GM12878 (cell line): ENCODE measurements at regions not wholly inside any gene's neighbourhood (a gene's known extent, or its start where the extent isn't known, plus 50 kb on each side); places are given as distances from the start of the nearest gene placed in this dataset.

ENCODE experiments used
- ATAC-seq: fragments of 200-7000 bp; cut with Tn5 transposase; 3 replicates; pipeline ENCODE4 v1.9.1; 2020; ENCODE audit warnings: mild to moderate bottlenecking, moderate library complexity
- BruUV-seq: library from RNA; stranded (reverse); fragments of 400-500 nt; replicated peaks from 2 replicates; lab custom pipeline; 2021; lab: Mats Ljungman, UMichigan
- CTCF ChIA-PET: fragments of 300-600 bp; sonication (Branson Sonifier 250); formaldehyde crosslinking; extraction: SDS; loops from one replicate; lab custom pipeline; 2021; ENCODE audit warnings: inconsistent platforms; lab: Yijun Ruan, JAX
- POLR2A ChIA-PET: fragments of 350-600 bp; formaldehyde crosslinking; extraction: SDS; loops from one replicate; lab custom pipeline; 2021; ENCODE audit warnings: inconsistent platforms; lab: Charles Lee
- RAD21 ChIA-PET: fragments of 300-600 bp; sonication (Branson Sonifier 250); formaldehyde crosslinking; loops from one replicate; lab custom pipeline; 2023; ENCODE audit warnings: antibody characterized with exemption; ENCODE audit not compliant: unreplicated experiment; lab: Charles Lee
- SMC1A ChIA-PET: fragments of 300-600 bp; sonication (Branson Sonifier 250); formaldehyde crosslinking; loops from one replicate; lab custom pipeline; 2023; ENCODE audit not compliant: unreplicated experiment, uncharacterized antibody; lab: Charles Lee
- DNase-seq: peaks from one replicate; pipeline ENCODE4 v3.0.0-alpha.2; 2011; ENCODE audit warnings: low read depth, low spot score
- FAIRE-seq: peaks from 3 replicates; lab custom pipeline; 2011; peaks lifted over from hg19 to GRCh38; lab: Jason Lieb, UNC
- H2AFZ ChIP-seq: 2 replicates; pipeline ENCODE4 v1.6.0; 2011; ENCODE audit warnings: low read depth, low read length, control low read depth; ENCODE audit not compliant: control insufficient read depth
- H3K27ac ChIP-seq: 2 replicates; pipeline ENCODE4 v1.5.1; 2011; ENCODE audit warnings: control low read depth; ENCODE audit not compliant: control insufficient read depth, insufficient read depth
- H3K27me3 ChIP-seq, 2 experiments: replicated peaks in 1 of 2; 2 replicates each; pipeline versions ENCODE4 v1.6.0 to v1.6.1; 2011; ENCODE audit warnings: low read length in 1 of 2; ENCODE audit not compliant: control insufficient read depth in 2 of 2, insufficient read depth in 2 of 2
- H3K36me3 ChIP-seq, 2 experiments: 2 replicates each; pipeline ENCODE4 v1.5.1; 2011; ENCODE audit warnings: low read length in 1 of 2; ENCODE audit not compliant: control insufficient read depth in 2 of 2, insufficient read depth in 2 of 2
- H3K4me1 ChIP-seq: 2 replicates; pipeline ENCODE4 v1.6.1; 2011; ENCODE audit warnings: mild to moderate bottlenecking, low read length, moderate library complexity, mixed read lengths; ENCODE audit not compliant: control insufficient read depth, insufficient read depth
- H3K4me2 ChIP-seq: 2 replicates; pipeline ENCODE4 v1.6.0; 2011; ENCODE audit warnings: control low read depth; ENCODE audit not compliant: control insufficient read depth, insufficient read depth
- H3K4me3 ChIP-seq: fragments of 200-600 bp; sonication (generic); 2 replicates; pipeline ENCODE4 v1.5.1; 2016
- H3K79me2 ChIP-seq: 2 replicates; pipeline ENCODE4 v1.6.0; 2011; ENCODE audit warnings: low read length; ENCODE audit not compliant: control insufficient read depth, insufficient read depth
- H3K9ac ChIP-seq: 2 replicates; pipeline ENCODE4 v1.8.0; 2011; ENCODE audit warnings: low read length, control low read depth, mixed read lengths; ENCODE audit not compliant: control insufficient read depth, insufficient read depth
- H3K9me3 ChIP-seq: replicated peaks from 3 replicates; pipeline ENCODE4 v1.5.1; 2011; ENCODE audit warnings: mild to moderate bottlenecking, low read length; ENCODE audit not compliant: control insufficient read depth, insufficient read depth
- H4K20me1 ChIP-seq: 2 replicates; pipeline ENCODE4 v1.6.0; 2011; ENCODE audit not compliant: control insufficient read depth, insufficient read depth
- IRF5 ChIP-seq: fragments of 450-650 bp; IDR thresholded peaks from 2 replicates; pipeline ENCODE4 v1.6.1; 2017; ENCODE audit warnings: borderline replicate concordance
- MYB ChIP-seq: fragments of 150-350 bp; IDR thresholded peaks from 2 replicates; pipeline ENCODE4 v1.6.1; 2014; ENCODE audit warnings: mild to moderate bottlenecking, low read depth, low read length, borderline replicate concordance
- NR2F1 ChIP-seq: fragments of 450-650 bp; conservative IDR thresholded peaks from 2 replicates; pipeline ENCODE4 v1.6.1; 2017; ENCODE audit warnings: mild to moderate bottlenecking
- NRF1 ChIP-seq: conservative IDR thresholded peaks from 2 replicates; pipeline ENCODE4 v1.6.1; 2011; ENCODE audit warnings: mild to moderate bottlenecking, low read depth, low read length, improper control_type of control experiment
- STAT1 ChIP-seq: fragments of 450-650 bp; conservative IDR thresholded peaks from 2 replicates; pipeline ENCODE4 v1.6.1; 2014; ENCODE audit warnings: antibody characterized with exemption, mild to moderate bottlenecking
- ZBTB40 ChIP-seq: fragments of 450-650 bp; IDR thresholded peaks from 2 replicates; pipeline ENCODE4 v1.6.1; 2016; ENCODE audit warnings: mild to moderate bottlenecking, moderate library complexity, borderline replicate concordance
- WGBS: methylation state at CpG from one replicate; pipeline ENCODE4 v1.1.6; 2016; ENCODE audit warnings: low lambda C conversion rate; ENCODE audit not compliant: insufficient replicate concordance, insufficient coverage; ENCODE audit errors: missing lambda C conversion rate; 5-methylcytosine and 5-hydroxymethylcytosine counted together
- in situ Hi-C: fragments of 300-500 bp; cut with MboI; formaldehyde crosslinking; loops from 9 replicates; pipeline ENCODE4 v1.14.3; 2018; ENCODE audit warnings: mixed read lengths
- intact Hi-C: fragments of 100-400 bp; cut with micrococcal nuclease; formaldehyde crosslinking; loops from one replicate; pipeline ENCODE4 v1.14.2; 2022; ENCODE audit not compliant: unreplicated experiment

GRCh38 chr13:106302011-106302410 lies 233.5 kb downstream of the EFNB2 start:
- no peak overlapping the region for H3K4me3 ChIP-seq
- FAIRE-seq (no peak), DNase-seq (no peak), ATAC-seq (no peak)
- ChIA-PET CTCF (no interaction called here), RAD21 (no interaction called here), POLR2A (no interaction called here), SMC1A (no interaction called here)
- H3K36me3 ChIP-seq: no peaks in the 10 kb centered on the region
- in situ Hi-C loops: no loop called here
- H3K9ac ChIP-seq: no peak overlapping the region
- H3K27me3 ChIP-seq: no peaks in the 10 kb centered on the region
- H4K20me1 ChIP-seq: no peaks in the 10 kb centered on the region
- H3K4me2 ChIP-seq: no peak overlapping the region
- H3K9me3 ChIP-seq: no peaks in the 10 kb centered on the region
- no peaks in the 10 kb centered on the region for H3K79me2 ChIP-seq
- H2AFZ ChIP-seq: no peak overlapping the region
- intact Hi-C loops: no loop called here
- TF ChIP-seq NR2F1 (no peak), IRF5 (no peak), NRF1 (no peak), MYB (no peak), STAT1 (no peak), ZBTB40 (no peak)
- BruUV-seq: no TSS peak
- WGBS: 33% methylated on average over 1 of the region's 1 CpG
- H3K27ac ChIP-seq: no peak overlapping the region
- no peaks in the 10 kb centered on the region for H3K4me1 ChIP-seq
